Activated CD8-positive, alpha-beta T cell treated with anti-CD3 and anti-CD28 coated beads for 36 hours (primary cell): ENCODE measurements at regions not wholly inside any gene's neighbourhood (a gene's known extent, or its start where the extent isn't known, plus 50 kb on each side); places are given as distances from the start of the nearest gene placed in this dataset.

Experiments
- ATAC-seq: fragments of 200-7000 bp; cut with Tn5 transposase; one replicate; pipeline ENCODE4 v1.10.0; 2021; ENCODE audit warnings: mild to moderate bottlenecking, moderate library complexity
- CTCF ChIA-PET: fragments of 350-600 bp; sonication (Branson Sonifier 250); formaldehyde crosslinking; loops from one replicate; lab custom pipeline; 2021; ENCODE audit warnings: antibody characterized with exemption; lab: Charles Lee
- POLR2A ChIA-PET: fragments of 350-600 bp; sonication (Branson Sonifier 250); formaldehyde crosslinking; loops from one replicate; lab custom pipeline; 2021; ENCODE audit warnings: antibody characterized with exemption; lab: Charles Lee
- DNase-seq: peaks from one replicate; pipeline ENCODE4 v3.0.0-alpha.2; 2020
- H3K27ac Mint-ChIP-seq: one replicate; pipeline ENCODE4 v1.8.0; 2021; ENCODE audit warnings: mild to moderate bottlenecking, mixed read lengths
- H3K27me3 Mint-ChIP-seq: one replicate; pipeline ENCODE4 v1.8.0; 2021; ENCODE audit warnings: mixed read lengths
- H3K36me3 Mint-ChIP-seq: one replicate; pipeline ENCODE4 v1.8.0; 2021; ENCODE audit warnings: low read depth, mixed read lengths
- H3K4me1 Mint-ChIP-seq: one replicate; pipeline ENCODE4 v1.8.0; 2021; ENCODE audit warnings: low read depth, mixed read lengths
- H3K4me3 Mint-ChIP-seq: one replicate; pipeline ENCODE4 v1.8.0; 2021; ENCODE audit warnings: mild to moderate bottlenecking, moderate library complexity, mixed read lengths
- H3K9me3 Mint-ChIP-seq: one replicate; pipeline ENCODE4 v1.8.0; 2021; ENCODE audit warnings: mixed read lengths
- CTCF ChIP-seq: fragments of 200-600 bp; IDR thresholded peaks from one replicate; pipeline ENCODE4 v1.8.0; 2022; ENCODE audit warnings: antibody characterized with exemption, mild to moderate bottlenecking
- intact Hi-C: fragments of 100-400 bp; cut with micrococcal nuclease; formaldehyde crosslinking; loops from one replicate; pipeline ENCODE4 v1.10.0; 2022

GRCh38 chr2:236909193-236909504, 176.5 kb upstream of the COPS8 start:
- POLR2A ChIA-PET = no interaction called here
- Mint-ChIP-seq H3K9me3 (no peaks in the 10 kb centered on the region), H3K4me3 (no peak overlapping the region), H3K27me3 (peaks cover 5% of the 10 kb centered on the region), H3K27ac (no peak overlapping the region), H3K4me1 (no peaks in the 10 kb centered on the region), H3K36me3 (no peaks in the 10 kb centered on the region)
- intact Hi-C loops = no loop called here
- CTCF ChIA-PET = no interaction called here
- no peak for ATAC-seq
- no peak for TF ChIP-seq CTCF
- no peak for DNase-seq

GRCh38 chr2:236909802-236910201, 175.9 kb upstream of the COPS8 start:
- CTCF ChIA-PET = no interaction called here
- Mint-ChIP-seq H3K27ac (no peak overlapping the region), H3K9me3 (no peaks in the 10 kb centered on the region), H3K4me1 (no peaks in the 10 kb centered on the region), H3K36me3 (no peaks in the 10 kb centered on the region), H3K4me3 (no peak overlapping the region), H3K27me3 (peaks cover 5% of the 10 kb centered on the region)
- intact Hi-C loops = no loop called here
- POLR2A ChIA-PET = no interaction called here
- DNase-seq (no peak), ATAC-seq (no peak)
- TF ChIP-seq CTCF = no peak

- CTCF ChIA-PET = no interaction called here
- Mint-ChIP-seq H3K9me3 (no peaks in the 10 kb centered on the region), H3K4me1 (no peaks in the 10 kb centered on the region), H3K27ac (no peak overlapping the region), H3K4me3 (no peak overlapping the region), H3K36me3 (no peaks in the 10 kb centered on the region), H3K27me3 (peaks cover 4% of the 10 kb centered on the region)
- intact Hi-C loops = no loop called here
- POLR2A ChIA-PET = no interaction called here
- ATAC-seq = no peak
- TF ChIP-seq CTCF = no peak
- DNase-seq = no peak
Observed at GRCh38 chr2:236910781-236911495, 174.8 kb upstream of the COPS8 start.

- intact Hi-C loops = no loop called here
- DNase-seq (no peak), ATAC-seq (no peak)
- no peaks in the 10 kb centered on the region for H3K9me3 Mint-ChIP-seq
- POLR2A ChIA-PET = no interaction called here
- H3K27me3 Mint-ChIP-seq = peaks cover 4% of the 10 kb centered on the region
- H3K4me1 Mint-ChIP-seq = no peaks in the 10 kb centered on the region
- no peak for TF ChIP-seq CTCF
- H3K4me3 Mint-ChIP-seq = no peak overlapping the region
- H3K36me3 Mint-ChIP-seq = no peaks in the 10 kb centered on the region
- H3K27ac Mint-ChIP-seq = no peak overlapping the region
- CTCF ChIA-PET = no interaction called here
Observed at GRCh38 chr2:236912326-236913120, 173.2 kb upstream of the COPS8 start.

- H3K36me3 Mint-ChIP-seq = no peaks in the 10 kb centered on the region
- no peaks in the 10 kb centered on the region for H3K4me1 Mint-ChIP-seq
- H3K27me3 Mint-ChIP-seq = peaks cover 2% of the 10 kb centered on the region
- no peak for TF ChIP-seq CTCF
- POLR2A ChIA-PET = no interaction called here
- H3K4me3 Mint-ChIP-seq = no peak overlapping the region
- DNase-seq (no peak), ATAC-seq (no peak)
- H3K27ac Mint-ChIP-seq = no peak overlapping the region
- intact Hi-C loops = no loop called here
- CTCF ChIA-PET = no interaction called here
- H3K9me3 Mint-ChIP-seq = no peaks in the 10 kb centered on the region
Observed at GRCh38 chr2:236915186-236915585, 170.5 kb upstream of the COPS8 start.
